Coronary artery (tissue), 2 donors: ENCODE measurements at regions not wholly inside any gene's neighbourhood (a gene's known extent, or its start where the extent isn't known, plus 50 kb on each side); places are given as distances from the start of the nearest gene placed in this dataset.

ENCODE experiments used
- DNase-seq: peaks from one replicate; pipeline ENCODE4 v3.0.0-alpha.2; 2017; ENCODE audit warnings: low spot score
- H3K27ac ChIP-seq, 2 donors: fragments of 200-600 bp; sonication (generic); one replicate each; pipeline ENCODE4 v1.5.1; 2016 to 2019
- H3K4me3 ChIP-seq: fragments of 200-600 bp; sonication (generic); 2 replicates; pipeline ENCODE4 v1.5.1; 2016; ENCODE audit warnings: mild to moderate bottlenecking, moderate library complexity
- CTCF ChIP-seq: fragments of 200-600 bp; sonication (generic); IDR thresholded peaks from one replicate; pipeline ENCODE4 v1.5.1; 2019; ENCODE audit warnings: antibody characterized with exemption

DNA sequence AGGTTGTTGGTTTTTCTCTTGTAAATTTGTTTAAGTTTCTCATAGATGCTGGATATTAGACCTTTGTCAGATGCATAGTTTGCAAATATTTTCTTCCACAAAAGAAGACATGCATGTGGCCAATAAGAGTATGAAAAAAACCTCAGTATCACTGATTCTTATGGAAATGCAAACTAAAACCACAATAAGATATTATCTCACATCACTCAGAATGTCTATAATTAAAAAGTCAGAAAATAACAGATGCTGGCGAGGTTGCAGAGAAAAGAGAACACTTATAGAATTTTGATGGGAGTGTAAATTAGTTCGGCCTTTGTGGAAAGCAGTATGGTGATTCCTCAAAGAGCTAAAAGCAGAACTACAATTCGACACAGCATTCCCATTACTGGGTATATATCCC is 1355.6 kb downstream of the FAM133A start:
- DNase-seq: no peak
- TF ChIP-seq CTCF: no peak
- no peak overlapping the region for H3K4me3 ChIP-seq
- no peak overlapping the region for H3K27ac ChIP-seq

GRCh38 chrX:95040104-95040503 is 1366.1 kb downstream of the FAM133A start:
- Histone ChIP-seq H3K4me3 (no peak overlapping the region), H3K27ac (no peak overlapping the region)
- no peak for DNase-seq
- no peak for TF ChIP-seq CTCF

GRCh38 chrX:95044331-95044730 is 1370.3 kb downstream of the FAM133A start:
- no peak for DNase-seq
- no peak for TF ChIP-seq CTCF
- H3K27ac ChIP-seq: no peak overlapping the region
- no peak overlapping the region for H3K4me3 ChIP-seq

GRCh38 chrX:95055991-95056390 is 1382.0 kb downstream of the FAM133A start:
- no peak for DNase-seq
- H3K27ac ChIP-seq: no peak overlapping the region
- no peak for TF ChIP-seq CTCF
- H3K4me3 ChIP-seq: no peak overlapping the region

GRCh38 chrX:95056901-95057300 is 1382.9 kb downstream of the FAM133A start:
- no peak overlapping the region for H3K27ac ChIP-seq
- no peak for TF ChIP-seq CTCF
- H3K4me3 ChIP-seq: no peak overlapping the region
- DNase-seq: no peak

GRCh38 chrX:95057341-95057740 is 1383.3 kb downstream of the FAM133A start:
- no peak for DNase-seq
- no peak overlapping the region for H3K27ac ChIP-seq
- H3K4me3 ChIP-seq: no peak overlapping the region
- no peak for TF ChIP-seq CTCF

- no peak for DNase-seq
- no peak for TF ChIP-seq CTCF
- Histone ChIP-seq H3K27ac (no peak overlapping the region), H3K4me3 (no peak overlapping the region)
These were observed 1384.8 kb downstream of the FAM133A start for GRCh38 chrX:95058815-95059214.
